Rectal smooth muscle tissue (tissue), 1 donor: ENCODE measurements at regions not wholly inside any gene's neighbourhood (a gene's known extent, or its start where the extent isn't known, plus 50 kb on each side); places are given as distances from the start of the nearest gene placed in this dataset.

Source experiments
- H3K27ac ChIP-seq: one replicate; pipeline ENCODE4 v1.7.0; 2013; ENCODE audit warnings: low read depth, low read length, inconsistent platforms
- H3K27me3 ChIP-seq: one replicate; pipeline ENCODE4 v1.7.0; 2013; ENCODE audit warnings: low read length; ENCODE audit not compliant: control insufficient read depth, insufficient read depth
- H3K36me3 ChIP-seq: one replicate; pipeline ENCODE4 v1.7.0; 2013; ENCODE audit warnings: low read length; ENCODE audit not compliant: control insufficient read depth, insufficient read depth
- H3K4me1 ChIP-seq: one replicate; pipeline ENCODE4 v1.7.0; 2013; ENCODE audit warnings: low read length; ENCODE audit not compliant: control insufficient read depth, insufficient read depth
- H3K4me3 ChIP-seq: one replicate; pipeline ENCODE4 v1.7.0; 2013; ENCODE audit warnings: low read length
- H3K9ac ChIP-seq: one replicate; pipeline ENCODE4 v1.7.0; 2013; ENCODE audit warnings: low read length

DNA sequence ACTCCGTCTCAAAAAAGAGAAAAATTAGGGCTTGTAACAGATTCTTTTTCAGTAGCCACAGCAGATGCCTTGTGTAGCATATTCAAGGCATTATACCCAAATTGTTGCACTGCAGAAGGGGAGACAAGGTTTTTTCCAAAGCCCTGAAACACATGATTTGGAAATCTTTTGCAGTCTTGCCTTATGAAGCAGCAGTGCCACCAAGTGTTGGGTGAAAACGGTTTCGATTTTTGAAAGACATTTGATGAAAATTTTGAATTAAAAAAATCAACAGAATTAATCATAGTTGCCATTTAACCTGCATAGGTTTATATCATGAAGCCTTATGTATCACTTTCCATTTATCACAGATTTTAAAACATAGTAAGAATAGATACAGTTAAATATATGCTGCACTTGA lies 479.5 kb downstream of the TAF11L14 start:
- H3K27me3 ChIP-seq, result no peaks in the 10 kb centered on the region
- H3K4me3 ChIP-seq, result no peak overlapping the region
- no peaks in the 10 kb centered on the region for H3K36me3 ChIP-seq
- H3K27ac ChIP-seq, result no peak overlapping the region
- H3K4me1 ChIP-seq, result no peaks in the 10 kb centered on the region
- no peak overlapping the region for H3K9ac ChIP-seq

DNA sequence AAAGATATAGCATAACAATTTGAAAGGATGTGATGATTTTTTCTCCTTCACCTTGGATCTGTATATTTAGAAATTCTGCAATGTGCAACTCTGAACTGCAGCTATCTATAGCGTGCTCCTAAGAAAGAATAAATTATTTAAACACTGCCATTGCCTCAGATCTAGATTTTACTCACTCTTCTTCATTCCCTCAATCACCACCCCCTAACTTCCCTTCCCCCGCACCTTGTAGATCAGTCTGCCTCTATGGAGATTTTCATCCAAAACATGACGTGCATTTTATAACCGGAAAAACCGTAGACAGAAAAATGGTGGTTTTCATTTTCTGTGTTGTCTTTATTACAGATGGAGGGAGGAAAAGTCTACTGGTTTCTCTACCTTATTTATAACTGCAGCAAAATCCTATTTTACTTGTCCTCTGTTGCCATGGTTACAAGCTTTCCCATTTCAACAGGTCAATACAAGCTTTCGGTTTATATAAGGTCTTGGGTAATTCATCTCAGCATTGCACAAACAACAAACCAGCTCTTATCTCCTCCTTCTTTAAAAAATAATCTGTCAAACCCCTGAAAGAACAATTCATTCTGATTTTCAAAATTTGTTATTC lies 480.0 kb downstream of the TAF11L14 start:
- no peak overlapping the region for H3K9ac ChIP-seq
- no peak overlapping the region for H3K4me3 ChIP-seq
- H3K36me3 ChIP-seq, result no peaks in the 10 kb centered on the region
- H3K4me1 ChIP-seq, result no peaks in the 10 kb centered on the region
- H3K27ac ChIP-seq, result no peak overlapping the region
- H3K27me3 ChIP-seq, result no peaks in the 10 kb centered on the region

DNA sequence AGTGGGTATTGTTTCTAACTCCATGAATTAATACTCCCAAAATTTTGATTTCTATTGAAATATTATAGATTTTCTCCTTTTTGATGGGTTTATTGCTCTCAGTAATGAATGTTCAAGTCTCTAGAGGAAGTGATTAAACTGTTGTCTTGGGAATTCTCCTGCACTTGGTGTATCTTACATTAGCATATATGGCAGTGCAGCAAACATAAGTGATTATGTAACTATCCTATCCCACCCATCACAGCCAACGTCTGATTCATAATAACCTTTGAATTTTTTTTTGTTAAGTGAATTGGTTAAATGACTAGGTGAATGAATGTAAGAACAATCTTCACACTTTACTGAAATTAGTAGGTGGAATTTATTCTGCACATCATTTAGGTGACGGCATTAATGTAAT lies 483.7 kb downstream of the TAF11L14 start:
- no peaks in the 10 kb centered on the region for H3K4me1 ChIP-seq
- H3K9ac ChIP-seq, result no peak overlapping the region
- no peaks in the 10 kb centered on the region for H3K36me3 ChIP-seq
- no peaks in the 10 kb centered on the region for H3K27me3 ChIP-seq
- H3K4me3 ChIP-seq, result no peak overlapping the region
- no peak overlapping the region for H3K27ac ChIP-seq

DNA sequence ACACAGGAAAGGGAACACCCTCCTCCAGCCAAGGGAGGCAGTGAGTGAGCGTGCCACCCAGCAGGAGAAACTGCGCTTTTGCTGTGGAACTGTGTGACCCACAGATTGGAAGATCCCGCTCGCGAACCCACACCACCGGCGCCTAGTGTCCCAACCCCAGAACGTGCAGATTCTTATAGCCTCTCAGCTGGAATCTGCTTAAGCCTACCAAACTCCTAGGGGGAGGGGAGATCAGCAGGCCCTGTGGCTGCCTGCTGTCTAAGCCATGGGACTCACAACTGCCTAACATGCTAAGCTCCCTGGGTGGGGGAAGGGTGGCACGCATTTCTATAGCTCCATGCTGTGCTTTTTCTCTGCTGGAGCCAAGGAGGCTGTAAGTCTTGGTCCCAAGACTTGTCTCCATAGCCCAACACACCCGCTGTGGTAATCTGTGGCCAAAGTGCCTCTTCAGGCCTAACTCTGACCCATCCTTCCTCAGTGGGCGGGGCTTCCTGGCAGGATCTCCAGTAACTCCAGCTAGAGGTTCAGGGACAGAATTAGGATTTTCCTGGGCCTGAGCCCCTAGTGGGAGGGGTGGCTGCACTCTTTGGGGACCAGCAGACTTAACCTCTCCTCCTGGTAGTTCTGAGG lies 485.0 kb downstream of the TAF11L14 start:
- Histone ChIP-seq H3K9ac (no peak overlapping the region), H3K27me3 (no peaks in the 10 kb centered on the region), H3K27ac (no peak overlapping the region), H3K36me3 (no peaks in the 10 kb centered on the region), H3K4me1 (no peaks in the 10 kb centered on the region), H3K4me3 (no peak overlapping the region)

DNA sequence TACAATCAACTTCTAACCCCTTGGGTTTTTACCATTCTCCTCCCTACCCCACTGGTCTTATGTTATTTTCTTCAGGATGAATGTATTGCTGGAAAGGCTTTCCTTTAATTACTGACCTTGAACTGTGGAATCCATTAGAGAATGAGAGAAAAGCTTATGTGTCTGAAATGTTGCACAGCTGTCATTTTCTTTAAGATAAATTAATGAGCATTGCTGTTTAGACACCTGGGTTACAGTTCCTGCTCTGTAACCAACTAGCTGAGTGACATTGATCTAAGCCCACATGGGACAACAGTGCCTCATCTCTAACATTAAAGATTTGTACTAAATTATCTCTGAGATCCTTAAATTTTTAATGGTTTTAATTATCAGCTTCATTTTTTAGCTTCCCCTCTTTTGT lies 507.0 kb downstream of the TAF11L14 start:
- H3K27me3 ChIP-seq, result no peaks in the 10 kb centered on the region
- H3K36me3 ChIP-seq, result no peaks in the 10 kb centered on the region
- no peak overlapping the region for H3K9ac ChIP-seq
- no peak overlapping the region for H3K27ac ChIP-seq
- H3K4me3 ChIP-seq, result no peak overlapping the region
- no peaks in the 10 kb centered on the region for H3K4me1 ChIP-seq

DNA sequence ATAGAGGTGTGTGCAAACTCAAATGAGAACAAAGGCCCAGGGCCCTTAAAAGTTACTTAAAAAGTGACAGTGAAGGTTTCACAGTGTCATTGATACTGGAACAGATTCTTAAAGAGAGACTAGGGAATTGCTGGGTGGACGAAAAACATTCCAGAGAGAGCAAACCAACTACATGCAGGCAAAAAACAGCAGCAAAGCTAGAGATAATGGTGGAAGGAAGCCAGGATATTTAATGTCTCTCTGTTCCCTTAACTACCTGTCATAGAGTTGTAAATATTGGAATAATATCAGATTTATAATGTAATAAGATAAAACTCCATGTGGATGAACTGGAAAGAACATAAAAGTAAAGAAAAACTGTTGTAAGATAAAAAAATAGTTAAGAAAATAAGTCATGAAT lies 508.6 kb downstream of the TAF11L14 start:
- Histone ChIP-seq H3K4me3 (no peak overlapping the region), H3K27ac (no peak overlapping the region), H3K36me3 (no peaks in the 10 kb centered on the region), H3K4me1 (no peaks in the 10 kb centered on the region), H3K9ac (no peak overlapping the region), H3K27me3 (no peaks in the 10 kb centered on the region)

DNA sequence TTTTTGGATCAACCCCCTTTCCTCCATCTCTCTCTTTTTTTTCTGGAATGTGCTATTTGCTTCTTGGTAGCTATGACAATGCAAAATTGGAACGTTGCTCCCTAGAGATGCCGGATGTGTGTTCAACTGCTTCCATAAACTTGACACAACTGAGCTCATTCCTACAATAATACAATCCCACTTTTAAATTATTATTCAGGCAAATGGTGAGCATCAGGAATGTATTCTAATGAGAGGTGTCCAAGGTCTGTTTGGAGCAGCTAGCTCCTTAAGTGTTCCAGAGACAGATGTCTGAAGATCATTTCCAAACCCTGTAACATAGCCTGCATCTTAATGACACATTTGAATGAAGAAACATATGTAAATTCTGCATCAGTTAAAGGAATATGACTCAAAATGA lies 518.4 kb downstream of the TAF11L14 start:
- no peaks in the 10 kb centered on the region for H3K27me3 ChIP-seq
- no peaks in the 10 kb centered on the region for H3K36me3 ChIP-seq
- H3K4me3 ChIP-seq, result no peak overlapping the region
- H3K27ac ChIP-seq, result no peak overlapping the region
- no peaks in the 10 kb centered on the region for H3K4me1 ChIP-seq
- no peak overlapping the region for H3K9ac ChIP-seq

DNA sequence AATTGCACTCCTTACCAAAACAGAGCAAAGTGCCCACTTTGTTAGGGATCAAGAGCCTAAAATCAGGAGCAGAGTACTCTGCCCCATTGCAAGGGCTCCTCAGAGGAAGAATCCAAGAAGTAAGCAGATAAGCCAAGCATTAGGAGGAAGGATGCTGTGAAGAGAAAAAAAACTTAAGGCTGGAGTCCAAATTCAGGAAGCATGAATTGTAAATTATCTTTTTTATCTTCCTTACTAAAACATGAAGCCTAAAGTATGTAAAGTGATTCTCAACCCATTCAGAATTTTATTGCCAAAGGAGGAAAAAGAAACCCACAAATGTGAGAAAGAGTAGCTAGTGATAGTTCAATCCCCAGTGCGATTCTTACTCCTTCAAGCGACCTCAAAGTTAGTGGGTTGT lies 523.9 kb downstream of the TAF11L14 start:
- no peaks in the 10 kb centered on the region for H3K27me3 ChIP-seq
- H3K9ac ChIP-seq, result no peak overlapping the region
- no peaks in the 10 kb centered on the region for H3K4me1 ChIP-seq
- H3K4me3 ChIP-seq, result no peak overlapping the region
- no peak overlapping the region for H3K27ac ChIP-seq
- H3K36me3 ChIP-seq, result no peaks in the 10 kb centered on the region

DNA sequence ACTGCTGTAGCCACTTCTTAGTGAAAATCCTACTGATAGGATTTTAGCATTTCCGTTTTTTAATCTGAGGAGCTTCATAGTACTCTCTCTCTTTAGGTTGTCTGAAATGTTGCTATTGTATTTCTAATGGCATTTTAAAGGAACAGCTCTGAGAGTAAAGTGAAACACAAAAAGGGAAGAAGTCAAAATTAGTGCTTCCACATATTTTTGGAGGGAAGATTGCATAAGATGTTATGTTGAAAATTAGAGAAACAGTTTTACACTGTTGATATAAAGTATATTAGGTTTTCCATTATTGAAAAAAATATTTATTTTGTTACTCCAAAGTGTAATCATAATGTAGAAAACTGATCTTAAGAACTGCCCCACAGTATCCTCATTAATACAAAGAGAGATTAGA lies 525.1 kb downstream of the TAF11L14 start:
- H3K27ac ChIP-seq, result no peak overlapping the region
- no peak overlapping the region for H3K4me3 ChIP-seq
- H3K4me1 ChIP-seq, result no peaks in the 10 kb centered on the region

DNA sequence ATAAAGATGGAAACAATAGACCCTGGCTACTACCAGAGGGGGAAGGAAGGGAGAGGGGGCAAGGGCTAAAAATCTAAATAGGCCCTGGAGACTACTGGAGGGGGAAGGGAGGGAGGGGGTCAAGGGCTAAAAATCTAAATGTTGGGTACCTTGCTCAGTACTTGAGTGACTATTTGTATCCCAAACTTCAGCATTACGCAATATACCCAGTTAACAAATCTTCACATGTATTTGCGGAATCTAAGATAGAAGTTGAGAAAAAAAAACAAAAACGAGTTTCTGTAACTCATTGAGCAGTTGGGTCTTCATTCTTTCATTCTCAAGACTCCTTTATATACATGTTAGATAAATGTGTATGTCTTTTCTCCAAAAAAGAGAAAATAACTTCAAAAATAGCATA lies 537.4 kb downstream of the TAF11L14 start:
- no peak overlapping the region for H3K27ac ChIP-seq
- H3K9ac ChIP-seq, result no peak overlapping the region
- H3K27me3 ChIP-seq, result no peaks in the 10 kb centered on the region
- H3K4me1 ChIP-seq, result no peaks in the 10 kb centered on the region
- no peaks in the 10 kb centered on the region for H3K36me3 ChIP-seq
- no peak overlapping the region for H3K4me3 ChIP-seq

More for the DNA sequence above, 525.1 kb downstream of the TAF11L14 start:
- Histone ChIP-seq H3K27me3 (no peaks in the 10 kb centered on the region), H3K9ac (no peak overlapping the region), H3K36me3 (no peaks in the 10 kb centered on the region)

DNA sequence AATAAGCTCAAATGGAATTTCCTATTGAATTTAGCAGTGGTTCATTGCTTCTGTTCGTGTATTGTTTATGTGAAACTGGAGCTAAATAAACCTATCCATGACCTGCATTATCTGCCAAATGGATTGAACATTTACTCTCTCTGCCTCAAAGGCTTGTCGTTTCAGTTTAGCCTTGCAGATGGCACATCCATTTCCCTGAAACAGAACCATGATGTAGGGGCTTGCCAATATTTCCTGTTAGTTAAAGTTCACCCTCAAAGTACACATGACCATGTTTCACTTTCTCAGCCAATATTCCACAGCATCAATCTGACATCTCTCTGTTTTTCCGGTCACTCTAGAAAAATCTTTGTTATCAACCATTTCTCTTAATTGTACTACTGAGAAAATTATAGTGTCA lies 545.3 kb downstream of the TAF11L14 start:
- Histone ChIP-seq H3K4me3 (no peak overlapping the region), H3K36me3 (no peaks in the 10 kb centered on the region), H3K4me1 (no peaks in the 10 kb centered on the region), H3K27ac (no peak overlapping the region), H3K9ac (no peak overlapping the region), H3K27me3 (no peaks in the 10 kb centered on the region)

DNA sequence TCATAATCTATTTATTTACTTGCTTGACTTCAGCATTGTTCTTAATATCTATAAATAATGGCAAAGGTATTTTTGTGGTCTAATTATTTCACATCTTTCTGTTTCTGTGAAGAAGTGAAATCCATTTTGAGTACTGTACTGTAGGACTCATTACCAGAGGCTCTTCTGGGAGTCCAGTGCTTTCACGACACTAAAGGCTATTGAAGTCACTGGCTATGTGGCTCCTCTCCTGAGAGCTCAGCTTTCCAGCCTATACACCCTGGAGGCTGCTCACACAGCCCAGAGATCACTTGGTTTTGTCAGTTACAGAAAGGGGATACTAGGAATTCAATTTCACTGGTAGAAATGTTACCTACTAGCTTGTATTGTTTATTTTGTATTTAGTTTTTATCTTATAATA lies 547.3 kb downstream of the TAF11L14 start:
- Histone ChIP-seq H3K27ac (no peak overlapping the region), H3K36me3 (no peaks in the 10 kb centered on the region), H3K9ac (no peak overlapping the region), H3K27me3 (no peaks in the 10 kb centered on the region), H3K4me1 (no peaks in the 10 kb centered on the region), H3K4me3 (no peak overlapping the region)

DNA sequence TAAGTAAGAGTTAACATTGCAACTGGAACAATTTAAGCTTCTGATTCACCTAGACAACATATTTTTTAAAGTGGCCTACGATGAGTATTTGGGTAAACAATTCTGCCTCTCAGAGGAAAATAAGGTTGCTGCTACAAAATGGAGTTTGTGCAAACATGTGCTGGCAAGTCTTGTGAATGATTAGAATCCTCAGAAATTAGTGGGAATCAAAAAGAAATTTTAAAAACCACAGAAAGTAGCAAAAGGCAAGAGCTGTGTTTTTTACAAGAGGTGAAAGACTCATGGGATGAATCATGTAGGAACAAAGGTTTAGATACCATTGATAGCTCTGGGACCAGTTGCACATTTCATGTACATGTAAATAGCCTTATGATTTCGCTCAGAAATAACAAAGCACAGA lies 561.6 kb downstream of the TAF11L14 start:
- Histone ChIP-seq H3K27me3 (no peaks in the 10 kb centered on the region), H3K36me3 (no peaks in the 10 kb centered on the region), H3K27ac (no peak overlapping the region), H3K4me3 (no peak overlapping the region), H3K9ac (no peak overlapping the region), H3K4me1 (no peaks in the 10 kb centered on the region)
